HepG2 (cell line): ENCODE measurements at regions not wholly inside any gene's neighbourhood (a gene's known extent, or its start where the extent isn't known, plus 50 kb on each side); places are given as distances from the start of the nearest gene placed in this dataset.

ENCODE experiments used
- ATAC-seq: fragments of 200-7000 bp; cut with Tn5 transposase; 3 replicates; pipeline ENCODE4 v1.9.1; 2020; ENCODE audit warnings: mild to moderate bottlenecking, moderate library complexity
- BruUV-seq: library from RNA; stranded (reverse); fragments of 400-500 nt; replicated peaks from 2 replicates; lab custom pipeline; 2021; lab: Mats Ljungman, UMichigan
- CTCF ChIA-PET: fragments of 300-600 bp; formaldehyde crosslinking; extraction: SDS; loops from one replicate; lab custom pipeline; 2021; ENCODE audit warnings: low total read pairs, inconsistent platforms, low intra/inter-chr PET ratio; lab: Yijun Ruan, JAX
- POLR2A ChIA-PET: fragments of 350-600 bp; sonication (Branson Sonifier 250); formaldehyde crosslinking; loops from one replicate; lab custom pipeline; 2020; ENCODE audit warnings: antibody characterized with exemption, inconsistent platforms; lab: Yijun Ruan, JAX
- DNase-seq: peaks from one replicate; pipeline ENCODE4 v3.0.0-alpha.2; 2015; ENCODE audit warnings: low spot score
- FAIRE-seq: peaks from 3 replicates; lab custom pipeline; 2011; peaks lifted over from hg19 to GRCh38; lab: Jason Lieb, UNC
- H2AFZ ChIP-seq: one replicate; pipeline ENCODE4 v1.6.1; 2011; ENCODE audit warnings: low read length, inconsistent platforms
- H3K27ac ChIP-seq: fragments of 300-600 bp; 3 replicates; pipeline ENCODE4 v1.8.0; 2011; ENCODE audit warnings: mixed run types, mild to moderate bottlenecking, mixed read lengths, low read length, inconsistent platforms; ENCODE audit not compliant: insufficient read depth; ENCODE audit errors: extremely low read length
- H3K27me3 ChIP-seq, 2 experiments: fragments of 200-600 bp in 1 of 2; 2 replicates in 1 of 2; 3 replicates in 1 of 2; pipeline versions ENCODE4 v1.6.0 to v1.8.0; 2011; ENCODE audit warnings: low read length in 2 of 2, mild to moderate bottlenecking in 2 of 2, moderate library complexity in 2 of 2, inconsistent platforms in 1 of 2; ENCODE audit not compliant: insufficient read depth in 2 of 2, control insufficient read depth in 1 of 2
- H3K36me3 ChIP-seq, 2 experiments: fragments of 200-600 bp in 1 of 2; replicated peaks in 1 of 2; 2 replicates in 1 of 2; 3 replicates in 1 of 2; pipeline versions ENCODE4 v1.5.1 to v1.8.0; 2011; ENCODE audit warnings: low read length in 2 of 2, inconsistent platforms in 1 of 2; ENCODE audit not compliant: insufficient read depth in 2 of 2, control insufficient read depth in 1 of 2
- H3K4me1 ChIP-seq: 2 replicates; pipeline ENCODE4 v1.5.1; 2012; ENCODE audit warnings: low read length, inconsistent platforms; ENCODE audit not compliant: insufficient read depth
- H3K4me2 ChIP-seq: 2 replicates; pipeline ENCODE4 v1.6.0; 2011; ENCODE audit warnings: low read depth, low read length, inconsistent platforms
- H3K4me3 ChIP-seq, 3 experiments: fragments of 200-600 bp in 1 of 3; sonication (generic), shearing (Covaris generic) in 1 of 3; replicated peaks in 1 of 3; 2 replicates each; pipeline ENCODE4 v1.5.1; 2011 to 2016; ENCODE audit warnings: low read length in 3 of 3, inconsistent platforms in 2 of 3, low read depth in 2 of 3, mild to moderate bottlenecking in 2 of 3, control low read depth in 1 of 3, mixed read lengths in 1 of 3; ENCODE audit not compliant: insufficient read depth in 1 of 3
- H3K79me2 ChIP-seq: one replicate; pipeline ENCODE4 v1.6.1; 2011; ENCODE audit warnings: low read length, inconsistent platforms; ENCODE audit not compliant: insufficient read depth
- H3K9ac ChIP-seq: 2 replicates; pipeline ENCODE4 v1.6.0; 2011; ENCODE audit warnings: mild to moderate bottlenecking, low read depth, low read length, inconsistent platforms; ENCODE audit not compliant: insufficient read depth
- H3K9me3 ChIP-seq: 2 replicates; pipeline ENCODE4 v1.5.1; 2012; ENCODE audit warnings: mild to moderate bottlenecking, low read length
- H4K20me1 ChIP-seq: 2 replicates; pipeline ENCODE4 v1.6.0; 2011; ENCODE audit warnings: inconsistent platforms, mild to moderate bottlenecking, low read length, moderate library complexity; ENCODE audit not compliant: insufficient read depth
- NFE2L2 ChIP-seq: fragments of 150-350 bp; IDR thresholded peaks from 2 replicates; pipeline ENCODE4 v1.6.1; 2014; ENCODE audit warnings: low read length
- PAX8 ChIP-seq: sonication (generic); formaldehyde crosslinking; IDR thresholded peaks from 2 replicates; pipeline ENCODE4 v1.8.0; 2022; ENCODE audit warnings: mild to moderate bottlenecking, missing genetic modification reagents, borderline replicate concordance
- SNAI1 ChIP-seq: sonication (generic); formaldehyde crosslinking; IDR thresholded peaks from 2 replicates; pipeline ENCODE4 v1.5.0; 2020; ENCODE audit warnings: mild to moderate bottlenecking, missing genetic modification reagents, borderline replicate concordance
- SUZ12 ChIP-seq: fragments of 150-350 bp; IDR thresholded peaks from 2 replicates; pipeline ENCODE4 v1.6.1; 2014; ENCODE audit warnings: low read depth, low read length
- ZNF451 ChIP-seq: sonication (generic); formaldehyde crosslinking; IDR thresholded peaks from 2 replicates; pipeline ENCODE4 v1.5.0; 2020; ENCODE audit warnings: mild to moderate bottlenecking, missing genetic modification reagents
- ZNF484 ChIP-seq: sonication (generic); formaldehyde crosslinking; IDR thresholded peaks from 2 replicates; pipeline ENCODE4 v1.5.1; 2020; ENCODE audit warnings: mild to moderate bottlenecking, low read depth, missing genetic modification reagents, borderline replicate concordance
- WGBS: methylation state at CpG from one replicate; pipeline ENCODE4 v1.1.6; 2017; ENCODE audit warnings: low lambda C conversion rate; 5-methylcytosine and 5-hydroxymethylcytosine counted together
- in situ Hi-C: cut with HindIII; loops from 2 replicates; pipeline ENCODE4 v1.10.0; 2017; ENCODE audit warnings: low pct_unique_long_range_greater_than_20kb; ENCODE audit not compliant: extremely low pct_ligation_motif_present
- intact Hi-C: fragments of 100-400 bp; cut with micrococcal nuclease; formaldehyde crosslinking; loops from one replicate; pipeline ENCODE4 v1.10.0; 2022; ENCODE audit not compliant: unreplicated experiment
- TF ChIP-seq, protein P1 (sequence below): sonication (generic); formaldehyde crosslinking; IDR thresholded peaks from 2 replicates; pipeline ENCODE4 v1.5.0; 2020; ENCODE audit warnings: mild to moderate bottlenecking, missing genetic modification reagents
- TF ChIP-seq, protein P2 (sequence below): IDR thresholded peaks from 2 replicates; pipeline ENCODE4 v1.6.1; 2018; ENCODE audit warnings: missing genetic modification reagents
- TF ChIP-seq, protein P3 (sequence below): sonication (generic); formaldehyde crosslinking; IDR thresholded peaks from 2 replicates; pipeline ENCODE4 v1.4.0; 2020; ENCODE audit warnings: missing genetic modification reagents, borderline replicate concordance

GRCh38 chr11:92087725-92088537, 136.7 kb upstream of the FAT3 start:
- Histone ChIP-seq H3K27ac (no peak overlapping the region), H3K27me3 (no peaks in the 10 kb centered on the region), H3K9ac (no peak overlapping the region), H3K4me1 (no peaks in the 10 kb centered on the region), H3K4me3 (no peak overlapping the region), H2AFZ (no peak overlapping the region)
- ChIA-PET POLR2A (no interaction called here), CTCF (no interaction called here)
- no peak for FAIRE-seq
- intact Hi-C loops (no loop called here), in situ Hi-C loops (no loop called here)
- ATAC-seq: no peak
- TF ChIP-seq PAX8: no peak
- peak; percentile 9; the same call in 1 of the 2 replicates for TF ChIP-seq NFE2L2
- TF ChIP-seq, all 625 proteins: peak for 1
- 1% methylated on average over 5 of the region's 5 CpGs for WGBS
- no peaks in the 10 kb centered on the region for H3K36me3 ChIP-seq
- DNase-seq: no peak
- no peaks in the 10 kb centered on the region for H3K79me2 ChIP-seq
- no peaks in the 10 kb centered on the region for H4K20me1 ChIP-seq
- H3K4me2 ChIP-seq: no peak overlapping the region
- no TSS peak for BruUV-seq
- H3K9me3 ChIP-seq: peaks cover 36% of the 10 kb centered on the region

- H3K79me2 ChIP-seq: no peaks in the 10 kb centered on the region
- ChIA-PET CTCF (no interaction called here), POLR2A (no interaction called here)
- no peak overlapping the region for H3K4me3 ChIP-seq
- no peaks in the 10 kb centered on the region for H3K36me3 ChIP-seq
- no peak overlapping the region for H3K4me2 ChIP-seq
- no peak for DNase-seq
- no peak overlapping the region for H3K9ac ChIP-seq
- no peaks in the 10 kb centered on the region; a peak in 1 of 5 replicates for H3K27me3 ChIP-seq
- FAIRE-seq: no peak
- H3K27ac ChIP-seq: no peak overlapping the region
- no TSS peak for BruUV-seq
- WGBS: 12% methylated on average over 3 of the region's 3 CpGs
- peaks cover 35% of the 10 kb centered on the region for H3K9me3 ChIP-seq
- ATAC-seq: no peak
- intact Hi-C loops: no loop called here
- no peaks in the 10 kb centered on the region for H3K4me1 ChIP-seq
- in situ Hi-C loops: no loop called here
- H4K20me1 ChIP-seq: no peaks in the 10 kb centered on the region
- no peak overlapping the region for H2AFZ ChIP-seq
- TF ChIP-seq, protein P1, sequence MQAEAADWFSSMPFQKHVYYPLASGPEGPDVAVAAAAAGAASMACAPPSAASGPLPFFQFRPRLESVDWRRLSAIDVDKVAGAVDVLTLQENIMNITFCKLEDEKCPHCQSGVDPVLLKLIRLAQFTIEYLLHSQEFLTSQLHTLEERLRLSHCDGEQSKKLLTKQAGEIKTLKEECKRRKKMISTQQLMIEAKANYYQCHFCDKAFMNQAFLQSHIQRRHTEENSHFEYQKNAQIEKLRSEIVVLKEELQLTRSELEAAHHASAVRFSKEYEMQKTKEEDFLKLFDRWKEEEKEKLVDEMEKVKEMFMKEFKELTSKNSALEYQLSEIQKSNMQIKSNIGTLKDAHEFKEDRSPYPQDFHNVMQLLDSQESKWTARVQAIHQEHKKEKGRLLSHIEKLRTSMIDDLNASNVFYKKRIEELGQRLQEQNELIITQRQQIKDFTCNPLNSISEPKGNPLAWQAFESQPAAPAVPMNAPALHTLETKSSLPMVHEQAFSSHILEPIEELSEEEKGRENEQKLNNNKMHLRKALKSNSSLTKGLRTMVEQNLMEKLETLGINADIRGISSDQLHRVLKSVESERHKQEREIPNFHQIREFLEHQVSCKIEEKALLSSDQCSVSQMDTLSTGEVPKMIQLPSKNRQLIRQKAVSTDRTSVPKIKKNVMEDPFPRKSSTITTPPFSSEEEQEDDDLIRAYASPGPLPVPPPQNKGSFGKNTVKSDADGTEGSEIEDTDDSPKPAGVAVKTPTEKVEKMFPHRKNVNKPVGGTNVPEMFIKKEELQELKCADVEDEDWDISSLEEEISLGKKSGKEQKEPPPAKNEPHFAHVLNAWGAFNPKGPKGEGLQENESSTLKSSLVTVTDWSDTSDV (CRISPR knock-in tag): no peak
- TF ChIP-seq SNAI1 (CRISPR knock-in tag) (no peak), ZNF451 (CRISPR knock-in tag) (no peak), ZNF484 (CRISPR knock-in tag) (no peak), SUZ12 (no peak)
- TF ChIP-seq, protein P2, sequence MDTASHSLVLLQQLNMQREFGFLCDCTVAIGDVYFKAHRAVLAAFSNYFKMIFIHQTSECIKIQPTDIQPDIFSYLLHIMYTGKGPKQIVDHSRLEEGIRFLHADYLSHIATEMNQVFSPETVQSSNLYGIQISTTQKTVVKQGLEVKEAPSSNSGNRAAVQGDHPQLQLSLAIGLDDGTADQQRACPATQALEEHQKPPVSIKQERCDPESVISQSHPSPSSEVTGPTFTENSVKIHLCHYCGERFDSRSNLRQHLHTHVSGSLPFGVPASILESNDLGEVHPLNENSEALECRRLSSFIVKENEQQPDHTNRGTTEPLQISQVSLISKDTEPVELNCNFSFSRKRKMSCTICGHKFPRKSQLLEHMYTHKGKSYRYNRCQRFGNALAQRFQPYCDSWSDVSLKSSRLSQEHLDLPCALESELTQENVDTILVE: no peak
- TF ChIP-seq, protein P3, sequence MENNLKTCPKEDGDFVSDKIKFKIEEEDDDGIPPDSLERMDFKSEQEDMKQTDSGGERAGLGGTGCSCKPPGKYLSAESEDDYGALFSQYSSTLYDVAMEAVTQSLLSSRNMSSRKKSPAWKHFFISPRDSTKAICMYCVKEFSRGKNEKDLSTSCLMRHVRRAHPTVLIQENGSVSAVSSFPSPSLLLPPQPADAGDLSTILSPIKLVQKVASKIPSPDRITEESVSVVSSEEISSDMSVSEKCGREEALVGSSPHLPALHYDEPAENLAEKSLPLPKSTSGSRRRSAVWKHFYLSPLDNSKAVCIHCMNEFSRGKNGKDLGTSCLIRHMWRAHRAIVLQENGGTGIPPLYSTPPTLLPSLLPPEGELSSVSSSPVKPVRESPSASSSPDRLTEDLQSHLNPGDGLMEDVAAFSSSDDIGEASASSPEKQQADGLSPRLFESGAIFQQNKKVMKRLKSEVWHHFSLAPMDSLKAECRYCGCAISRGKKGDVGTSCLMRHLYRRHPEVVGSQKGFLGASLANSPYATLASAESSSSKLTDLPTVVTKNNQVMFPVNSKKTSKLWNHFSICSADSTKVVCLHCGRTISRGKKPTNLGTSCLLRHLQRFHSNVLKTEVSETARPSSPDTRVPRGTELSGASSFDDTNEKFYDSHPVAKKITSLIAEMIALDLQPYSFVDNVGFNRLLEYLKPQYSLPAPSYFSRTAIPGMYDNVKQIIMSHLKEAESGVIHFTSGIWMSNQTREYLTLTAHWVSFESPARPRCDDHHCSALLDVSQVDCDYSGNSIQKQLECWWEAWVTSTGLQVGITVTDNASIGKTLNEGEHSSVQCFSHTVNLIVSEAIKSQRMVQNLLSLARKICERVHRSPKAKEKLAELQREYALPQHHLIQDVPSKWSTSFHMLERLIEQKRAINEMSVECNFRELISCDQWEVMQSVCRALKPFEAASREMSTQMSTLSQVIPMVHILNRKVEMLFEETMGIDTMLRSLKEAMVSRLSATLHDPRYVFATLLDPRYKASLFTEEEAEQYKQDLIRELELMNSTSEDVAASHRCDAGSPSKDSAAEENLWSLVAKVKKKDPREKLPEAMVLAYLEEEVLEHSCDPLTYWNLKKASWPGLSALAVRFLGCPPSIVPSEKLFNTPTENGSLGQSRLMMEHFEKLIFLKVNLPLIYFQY (CRISPR knock-in tag): no peak
Measured at GRCh38 chr11:92083123-92083522, 141.5 kb upstream of the FAT3 start.
